NCI-H1417 (cell line): ENCODE measurements at regions not wholly inside any gene's neighbourhood (a gene's known extent, or its start where the extent isn't known, plus 50 kb on each side); places are given as distances from the start of the nearest gene placed in this dataset.

Experiments
- DNase-seq, 3 experiments: peaks; one replicate each; lab custom pipeline; 2025; lab: John Stamatoyannopoulos, UW

DNA sequence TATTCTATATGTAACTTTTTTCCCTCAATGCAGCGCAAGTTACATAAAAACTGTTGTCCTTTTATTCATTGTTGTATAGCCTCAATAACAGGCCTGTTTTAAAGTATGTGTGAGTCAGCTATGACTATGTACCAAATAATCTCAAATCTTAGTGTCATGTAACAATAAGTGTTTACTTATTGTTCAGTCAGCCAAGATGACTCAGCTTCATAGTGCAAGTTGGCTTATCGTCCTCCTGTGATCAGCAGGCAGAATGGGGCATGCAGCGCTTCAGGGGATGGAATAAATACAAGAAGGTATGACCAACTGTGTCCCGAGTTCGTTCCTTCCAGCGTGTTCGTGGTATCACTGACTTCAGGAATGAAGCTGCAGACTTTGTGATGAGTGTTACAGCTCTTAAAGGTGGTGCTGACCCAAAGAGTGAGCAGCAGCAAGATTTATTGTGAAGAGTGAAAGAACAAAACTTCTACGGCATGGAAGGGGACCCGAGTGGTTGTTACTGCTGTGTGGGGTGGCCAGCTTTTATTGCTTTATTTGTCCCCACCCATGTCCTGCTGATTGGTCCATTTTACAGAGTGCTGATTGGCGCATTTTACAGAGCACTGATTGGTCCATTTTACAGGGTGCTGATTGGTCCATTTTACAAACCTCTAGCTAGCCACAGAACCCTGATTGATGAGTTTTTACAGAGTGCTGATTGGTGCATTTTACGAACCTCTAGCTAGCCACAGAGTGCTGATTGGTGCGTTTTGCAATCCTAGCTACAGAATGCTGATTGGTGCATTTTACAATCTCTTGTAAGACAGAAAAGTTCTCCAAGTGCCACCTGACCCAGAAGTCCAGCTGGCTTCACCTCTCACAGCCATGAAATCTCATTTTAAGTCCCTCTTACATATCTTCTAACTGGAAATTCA lies 1016.0 kb downstream of the MCTP2 start:
- DNase-seq, result no peak

GRCh38 chr15:95249524-95249923 lies 1018.2 kb downstream of the MCTP2 start:
- no peak for DNase-seq

DNA sequence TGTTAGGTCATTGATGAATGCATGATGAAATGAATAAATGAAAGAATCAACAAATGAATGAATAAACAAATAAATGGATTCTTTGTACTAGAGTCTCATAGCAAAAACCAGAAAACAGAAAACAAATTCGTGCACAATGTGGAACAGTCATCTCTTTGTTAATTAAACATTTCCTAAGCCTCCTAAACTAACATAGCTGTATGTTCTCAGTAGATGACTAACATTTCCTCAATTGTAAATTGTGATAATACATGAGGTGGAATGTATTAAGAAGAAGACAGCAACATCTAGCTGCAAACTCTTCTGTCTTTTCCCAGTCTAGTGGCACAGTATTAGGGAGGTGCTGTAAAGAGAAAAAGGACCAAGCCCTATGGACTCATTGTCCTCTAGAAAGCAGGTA lies 1021.0 kb downstream of the MCTP2 start:
- no peak for DNase-seq

- no peak for DNase-seq
These were observed 1022.9 kb downstream of the MCTP2 start for GRCh38 chr15:95254263-95254662.

DNA sequence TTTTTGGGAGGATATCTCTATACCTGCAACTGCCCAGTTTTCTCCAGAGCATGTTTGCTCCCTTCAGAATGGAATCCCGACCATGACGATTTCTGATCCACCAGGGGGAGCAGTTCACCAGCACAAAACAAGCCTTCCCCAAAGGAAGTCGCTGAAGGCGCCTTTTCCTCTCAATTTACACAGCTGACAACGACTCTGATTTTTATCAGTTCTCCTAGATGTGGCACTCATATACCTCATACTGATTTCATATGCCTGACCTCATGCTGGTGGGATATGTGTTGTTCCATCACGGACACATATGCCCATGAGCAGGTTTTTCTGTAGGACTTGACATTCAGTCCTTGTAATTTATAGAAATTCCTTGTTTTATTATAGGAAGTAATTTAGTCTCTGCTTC lies 1028.2 kb downstream of the MCTP2 start:
- peak; percentile 56 to 88 (median 73) for DNase-seq

DNA sequence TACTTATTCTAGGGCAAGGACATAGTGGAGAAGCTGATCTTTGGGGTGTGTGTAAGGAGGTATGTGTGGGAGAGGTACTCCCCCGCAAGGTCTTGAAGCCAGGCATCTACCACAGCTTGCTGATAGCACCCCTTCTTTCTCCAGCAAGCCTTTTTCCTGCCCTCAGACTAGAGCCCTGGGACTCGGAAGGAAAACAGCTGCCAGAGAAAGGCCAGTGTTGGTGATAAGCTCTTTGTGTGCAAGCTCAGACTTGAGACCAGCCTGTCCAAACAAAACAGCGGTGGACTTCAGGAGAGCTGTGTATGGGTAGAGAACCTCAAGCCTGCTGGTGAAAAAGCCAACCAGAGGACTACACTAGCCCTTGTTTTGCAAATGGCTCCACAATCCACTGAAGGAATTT lies 1028.6 kb downstream of the MCTP2 start:
- no peak for DNase-seq

- DNase-seq, result no peak
These were observed 1029.5 kb downstream of the MCTP2 start for GRCh38 chr15:95260856-95261255.

DNA sequence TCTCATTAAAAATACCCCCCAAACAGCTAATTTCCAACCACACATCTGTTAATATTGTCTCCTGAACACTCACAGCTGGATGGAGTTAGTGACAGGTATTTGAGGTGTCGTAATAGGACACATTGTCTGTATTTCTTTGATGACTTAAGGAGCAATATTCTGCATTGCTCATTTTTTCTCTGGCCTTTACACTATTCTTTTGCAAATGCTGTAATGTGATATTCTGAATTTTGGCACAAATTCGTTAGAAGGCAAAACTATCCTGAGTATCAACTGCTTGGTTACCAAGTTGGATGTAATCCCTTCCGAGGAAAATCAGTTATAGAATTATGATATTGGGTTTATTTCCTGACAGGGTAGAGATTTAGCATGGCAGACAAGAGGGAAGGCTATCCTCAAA lies 1030.2 kb downstream of the MCTP2 start:
- no peak for DNase-seq

GRCh38 chr15:95261968-95262367 lies 1030.6 kb downstream of the MCTP2 start:
- DNase-seq, result no peak

DNA sequence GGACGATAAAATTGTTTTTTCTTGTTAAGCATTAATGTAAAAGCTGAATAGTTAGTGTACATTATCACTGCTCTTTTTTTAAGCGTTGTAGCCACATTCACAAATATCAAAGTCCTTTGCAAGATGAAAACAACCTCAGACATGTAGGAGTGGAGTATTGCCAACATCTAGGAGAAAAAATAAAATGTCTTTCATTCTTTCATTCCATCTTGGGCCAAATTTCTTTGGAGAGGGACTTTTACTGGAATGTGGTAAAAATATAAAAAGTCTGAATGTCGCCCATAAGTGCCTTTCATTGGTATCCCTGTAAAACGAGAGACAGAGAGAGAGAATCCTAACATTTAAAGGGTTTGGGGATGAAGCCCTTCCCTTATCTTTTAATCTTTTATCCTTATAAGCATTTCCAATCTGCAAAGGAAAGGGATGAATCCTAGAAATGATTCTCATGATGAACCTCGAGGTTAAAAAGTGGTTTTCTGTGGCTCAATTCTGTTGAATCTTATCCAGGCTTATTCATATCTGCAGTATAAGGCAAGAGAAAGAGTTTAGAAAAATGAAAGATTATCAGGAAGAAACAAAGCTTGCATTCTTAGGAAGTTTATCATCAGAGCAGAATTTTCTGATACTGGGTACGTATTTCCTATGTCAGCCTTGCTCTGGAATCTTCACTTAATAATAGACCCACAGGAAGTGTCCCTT lies 1031.7 kb downstream of the MCTP2 start:
- no peak for DNase-seq

- DNase-seq, result no peak
These were observed 1032.4 kb downstream of the MCTP2 start for GRCh38 chr15:95263751-95264150.

GRCh38 chr15:95265419-95265997 lies 1034.1 kb downstream of the MCTP2 start:
- no peak for DNase-seq

DNA sequence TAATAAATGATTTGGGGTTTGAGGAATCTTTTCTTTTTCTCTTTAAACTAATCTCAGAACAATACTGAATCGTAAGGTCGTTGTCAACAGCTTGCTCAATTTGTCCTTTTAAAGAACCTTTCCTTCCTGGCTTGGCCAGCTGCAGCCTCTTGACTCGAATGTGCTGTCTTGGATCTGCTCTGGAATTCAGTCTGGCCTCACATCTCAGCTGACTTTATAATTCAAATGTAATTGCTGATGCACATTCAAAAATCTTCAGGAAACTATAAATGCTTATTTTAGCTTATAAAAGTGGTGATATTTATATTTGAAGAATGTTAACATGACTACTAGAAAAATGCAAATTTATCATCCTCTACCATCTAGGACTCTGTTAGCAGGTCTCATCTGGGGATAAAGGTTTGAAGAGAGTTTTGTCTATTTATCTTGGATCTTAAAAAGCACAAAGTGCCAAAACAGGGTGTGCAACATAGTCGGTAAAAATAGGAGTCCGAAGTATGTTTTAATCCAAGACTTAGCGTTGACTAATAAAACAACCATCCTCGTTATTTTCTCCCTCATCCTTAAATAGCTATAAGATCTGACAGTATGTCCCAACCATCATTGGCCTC lies 1035.2 kb downstream of the MCTP2 start:
- no peak for DNase-seq

DNA sequence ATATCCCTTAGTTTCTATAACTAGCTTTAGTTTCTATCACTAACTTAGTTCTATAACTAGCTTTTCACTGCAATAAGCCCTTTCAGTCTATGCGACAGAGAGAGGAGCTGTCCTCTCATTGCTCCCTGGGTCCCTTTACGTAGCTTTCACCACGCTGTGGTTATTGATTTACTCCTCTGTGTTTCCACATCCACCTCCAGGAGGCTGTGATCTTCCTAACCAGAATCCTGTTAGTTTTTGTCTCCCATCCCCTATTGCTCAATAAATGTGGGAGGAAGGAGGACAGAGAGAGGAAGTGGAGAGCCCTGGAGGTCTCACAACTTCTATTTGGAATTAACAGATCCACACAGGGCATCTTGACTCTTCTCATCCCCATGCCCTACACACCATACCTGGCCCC lies 1036.1 kb downstream of the MCTP2 start:
- no peak for DNase-seq

- no peak for DNase-seq
These were observed 1038.2 kb downstream of the MCTP2 start for GRCh38 chr15:95269242-95270183.

DNA sequence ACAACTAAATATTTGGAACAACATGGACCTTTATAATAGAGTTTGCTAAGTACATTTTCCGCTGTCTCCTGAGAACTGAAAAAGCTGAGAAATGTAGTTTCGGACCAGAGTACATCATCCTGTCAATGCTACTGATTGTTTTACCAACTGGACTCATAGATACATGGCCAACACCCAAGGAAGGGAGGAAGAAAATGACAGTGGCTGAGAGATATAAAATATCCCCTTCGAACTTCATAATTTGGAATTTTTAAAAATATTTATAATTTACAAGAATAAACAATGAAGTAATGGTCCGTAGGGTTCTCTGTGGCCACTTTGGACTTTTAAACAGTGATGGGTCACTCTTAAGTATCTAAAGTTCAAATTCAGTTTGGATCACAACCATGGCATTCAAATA lies 1042.7 kb downstream of the MCTP2 start:
- no peak for DNase-seq

DNA sequence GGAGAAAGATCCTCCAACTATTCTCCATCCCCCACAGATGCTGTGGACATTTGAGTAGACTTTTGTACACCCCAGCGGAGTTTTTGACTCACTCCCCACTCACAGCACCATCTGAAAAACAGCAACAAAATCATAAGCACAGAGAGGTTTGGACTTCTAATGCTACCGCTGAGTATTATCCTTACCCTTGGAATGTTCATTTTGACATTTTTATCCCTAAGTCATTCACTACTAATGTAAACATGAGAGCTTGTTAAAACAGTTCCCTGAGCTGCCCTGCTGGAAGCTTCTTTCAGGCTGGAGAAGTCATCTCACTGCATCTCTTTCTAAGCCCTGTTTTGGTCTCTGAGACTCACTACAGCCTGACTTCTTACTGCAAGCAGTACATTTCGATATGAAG lies 1045.9 kb downstream of the MCTP2 start:
- no peak for DNase-seq

DNA sequence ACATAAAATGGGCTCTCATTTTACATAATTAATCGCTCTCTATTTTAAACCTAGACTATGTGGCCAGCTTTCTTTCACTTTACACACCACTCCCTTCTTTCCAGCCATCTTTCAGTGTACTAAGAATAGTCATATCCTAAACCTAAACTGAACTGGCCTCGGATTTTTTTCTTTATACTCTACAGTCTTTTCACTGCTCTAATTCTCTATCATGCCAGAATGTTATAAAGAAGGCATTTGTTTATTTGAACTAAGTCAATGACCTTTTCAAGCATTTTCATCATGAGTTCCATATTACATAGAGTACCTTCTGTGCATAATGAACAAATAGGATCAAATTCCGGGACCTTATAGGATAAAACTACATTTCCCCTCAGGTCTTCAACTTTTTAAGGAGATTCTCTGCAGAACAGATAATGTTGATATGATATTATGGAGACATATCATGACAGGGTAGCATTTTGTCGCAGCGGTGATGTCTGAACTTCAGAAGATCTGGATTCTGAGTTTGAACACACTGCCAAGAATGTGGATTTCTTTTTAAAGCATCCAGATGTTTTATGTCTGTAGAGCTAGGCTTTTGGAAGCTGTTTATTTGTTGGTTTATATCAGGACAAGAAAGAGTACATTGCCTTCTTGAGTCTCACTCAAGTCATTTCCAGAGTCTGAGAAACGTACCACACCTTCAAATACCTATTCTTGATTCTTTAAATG lies 1047.3 kb downstream of the MCTP2 start:
- DNase-seq, result no peak

DNA sequence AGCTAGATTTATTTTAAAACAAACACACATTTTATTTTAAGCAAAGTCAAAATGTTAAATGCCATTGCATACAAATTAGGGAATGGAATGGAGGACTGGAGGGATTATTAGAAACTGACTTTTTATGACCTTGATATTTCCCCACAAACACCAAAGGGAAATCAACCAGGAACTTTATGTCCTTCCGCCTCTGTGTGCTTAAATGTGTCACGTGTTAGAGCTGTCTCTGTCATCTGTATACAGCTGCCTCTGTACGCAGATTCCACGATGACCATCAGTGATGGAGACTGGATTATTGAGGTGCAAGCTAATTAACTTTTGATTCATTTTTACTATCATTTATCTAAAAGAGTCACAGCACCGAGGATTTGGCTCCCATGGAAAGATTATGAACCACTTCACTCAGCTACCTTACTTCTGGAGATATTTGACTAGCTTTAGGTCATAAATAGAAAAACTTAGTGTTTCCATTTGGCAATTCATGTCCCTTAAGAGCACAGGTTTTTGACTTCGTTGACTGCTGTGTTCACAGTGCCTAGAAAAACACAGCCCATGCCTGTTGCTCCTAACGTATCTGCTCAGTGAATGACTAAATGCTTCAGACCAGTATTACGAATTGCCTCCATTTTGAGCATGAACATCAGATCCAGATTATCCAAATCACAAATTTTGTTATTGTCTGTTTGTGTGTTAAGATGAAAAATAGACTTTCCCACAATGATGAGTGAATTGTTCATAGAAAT lies 1048.1 kb downstream of the MCTP2 start:
- DNase-seq, result no peak

DNA sequence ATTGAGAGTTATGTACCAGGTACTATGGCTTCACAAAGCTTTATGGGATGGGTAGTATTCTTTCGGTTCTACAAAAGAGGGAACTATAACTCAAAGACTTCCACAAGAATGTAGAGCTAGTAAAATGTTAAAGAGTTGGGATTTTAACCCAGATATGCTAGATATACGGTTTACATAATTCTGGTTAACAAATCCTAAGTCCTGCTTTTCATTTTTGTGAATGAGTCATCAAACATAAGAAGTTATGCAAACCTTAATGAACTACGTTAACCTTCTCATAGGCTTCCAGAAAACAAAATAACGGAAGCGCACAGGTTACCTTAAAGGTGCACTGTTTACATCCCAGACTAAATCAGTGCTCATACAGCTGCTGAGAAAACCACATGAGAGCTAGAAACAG lies 1049.3 kb downstream of the MCTP2 start:
- no peak for DNase-seq
